ENCODE measurements at regions not wholly inside any gene's neighbourhood (a gene's known extent, or its start where the extent isn't known, plus 50 kb on each side); places are given as distances from the start of the nearest gene placed in this dataset.
"Not testable (repeated sequence)": the region's sequence is repeated elsewhere in the genome, so short reads cannot be mapped to it uniquely, and the experiment has no call there.

- DNase-seq: no peak
These were observed 456.5 kb upstream of the NDST3 start for GRCh38 chr4:117577686-117578311.

GRCh38 chr4:117588771-117589170 lies 445.5 kb upstream of the NDST3 start:
- no peak for DNase-seq

- no peak for DNase-seq
These were observed 437.3 kb upstream of the NDST3 start for GRCh38 chr4:117596917-117597480.

- DNase-seq: not testable (repeated sequence)
These were observed 434.9 kb upstream of the NDST3 start for GRCh38 chr4:117599393-117599792.

GRCh38 chr4:117600936-117601335 lies 433.4 kb upstream of the NDST3 start:
- DNase-seq: not testable (repeated sequence)

- DNase-seq: no peak
These were observed 423.5 kb upstream of the NDST3 start for GRCh38 chr4:117610706-117611308.

- DNase-seq: no peak
These were observed 412.6 kb upstream of the NDST3 start for GRCh38 chr4:117621673-117622072.

- DNase-seq: no peak
These were observed 411.0 kb upstream of the NDST3 start for GRCh38 chr4:117623326-117623725.

GRCh38 chr4:117626664-117627063 lies 407.6 kb upstream of the NDST3 start:
- DNase-seq: no peak

GRCh38 chr4:117634716-117635115 lies 399.6 kb upstream of the NDST3 start:
- DNase-seq: no peak

- no peak for DNase-seq
These were observed 396.9 kb upstream of the NDST3 start for GRCh38 chr4:117637347-117637746.

GRCh38 chr4:117640836-117641235 lies 393.4 kb upstream of the NDST3 start:
- no peak for DNase-seq

GRCh38 chr4:117641519-117641918 lies 392.8 kb upstream of the NDST3 start:
- no peak for DNase-seq

- DNase-seq: no peak
These were observed 380.2 kb upstream of the NDST3 start for GRCh38 chr4:117654079-117654478.

- peak; percentile 27 to 28 for DNase-seq
These were observed 373.6 kb upstream of the NDST3 start for GRCh38 chr4:117660668-117661067.

GRCh38 chr4:117661091-117662072 lies 372.9 kb upstream of the NDST3 start:
- no peak for DNase-seq

- no peak for DNase-seq
These were observed 369.4 kb upstream of the NDST3 start for GRCh38 chr4:117664706-117665444.

- no peak for DNase-seq
These were observed 358.1 kb upstream of the NDST3 start for GRCh38 chr4:117676153-117676552.

GRCh38 chr4:117678861-117679260 lies 355.4 kb upstream of the NDST3 start:
- DNase-seq: no peak

GRCh38 chr4:117691572-117692351 lies 342.5 kb upstream of the NDST3 start:
- DNase-seq: no peak

GRCh38 chr4:117692538-117692937 lies 341.7 kb upstream of the NDST3 start:
- no peak for DNase-seq

GRCh38 chr4:117699595-117699994 lies 334.7 kb upstream of the NDST3 start:
- DNase-seq: no peak

Measured in AML-193 (cell line).